Testis (tissue), 2 donors: ENCODE measurements at regions not wholly inside any gene's neighbourhood (a gene's known extent, or its start where the extent isn't known, plus 50 kb on each side); places are given as distances from the start of the nearest gene placed in this dataset.

ENCODE experiments used
- CTCF ChIP-seq, 3 experiments: fragments of 450-650 bp in 2 of 3; fragments of 200-600 bp in 1 of 3; sonication (generic) in 1 of 3; IDR thresholded peaks; one replicate each; pipeline ENCODE4 v1.5.1; 2016 to 2019; ENCODE audit warnings: antibody characterized with exemption in 3 of 3, mild to moderate bottlenecking in 2 of 3, moderate library complexity in 1 of 3
- POLR2A ChIP-seq: fragments of 450-650 bp; IDR thresholded peaks from one replicate; pipeline ENCODE4 v1.6.1; 2017; ENCODE audit warnings: antibody characterized with exemption, mild to moderate bottlenecking, moderate library complexity

GRCh38 chr2:39874236-39874635 lies 95.2 kb upstream of the THUMPD2 start:
- TF ChIP-seq POLR2A (no peak), CTCF (IDR thresholded peaks at IDR 0.05) (no peak)
